WTC11 (cell line): ENCODE measurements at regions not wholly inside any gene's neighbourhood (a gene's known extent, or its start where the extent isn't known, plus 50 kb on each side); places are given as distances from the start of the nearest gene placed in this dataset.

ENCODE experiments used
- ATAC-seq: fragments of 200-7000 bp; cut with Tn5 transposase; 2 replicates; pipeline ENCODE4 v1.10.0; 2021; ENCODE audit warnings: mild to moderate bottlenecking, moderate library complexity
- CTCF ChIA-PET: fragments of 300-600 bp; sonication (Branson Sonifier 250); formaldehyde crosslinking; loops from one replicate; lab custom pipeline; 2021; ENCODE audit warnings: antibody characterized with exemption; lab: Charles Lee
- POLR2A ChIA-PET: fragments of 350-600 bp; sonication (Branson Sonifier 250); formaldehyde crosslinking; loops from one replicate; lab custom pipeline; 2021; ENCODE audit warnings: antibody characterized with exemption; lab: Charles Lee
- DNase-seq: peaks from one replicate; pipeline ENCODE4 v3.0.0; 2021; ENCODE audit warnings: low spot score
- H3K27ac Mint-ChIP-seq: 2 replicates; pipeline ENCODE4 v1.8.0; 2021; ENCODE audit warnings: mixed read lengths
- H3K27me3 Mint-ChIP-seq: 2 replicates; pipeline ENCODE4 v1.8.0; 2021; ENCODE audit warnings: low read depth, mild to moderate bottlenecking, moderate library complexity, mixed read lengths
- H3K36me3 Mint-ChIP-seq: 2 replicates; pipeline ENCODE4 v1.8.0; 2021; ENCODE audit warnings: mixed read lengths
- H3K4me1 Mint-ChIP-seq: 2 replicates; pipeline ENCODE4 v1.8.0; 2022; ENCODE audit warnings: mixed read lengths
- H3K4me3 Mint-ChIP-seq: 2 replicates; pipeline ENCODE4 v1.8.0; 2021; ENCODE audit warnings: mild to moderate bottlenecking, moderate library complexity, mixed read lengths
- H3K9me3 Mint-ChIP-seq: 2 replicates; pipeline ENCODE4 v1.8.0; 2021; ENCODE audit warnings: mixed read lengths
- ATF6 ChIP-seq: sonication (generic); formaldehyde crosslinking; IDR thresholded peaks from 2 replicates; pipeline ENCODE4 v1.8.1; 2023; ENCODE audit warnings: mild to moderate bottlenecking, missing genetic modification reagents
- CREB1 ChIP-seq: sonication (generic); formaldehyde crosslinking; IDR thresholded peaks from 2 replicates; pipeline ENCODE4 v1.8.0; 2023; ENCODE audit warnings: mild to moderate bottlenecking, missing genetic modification reagents
- E2F4 ChIP-seq: sonication (generic); formaldehyde crosslinking; IDR thresholded peaks from 2 replicates; pipeline ENCODE4 v1.8.1; 2022; ENCODE audit warnings: low read depth, mild to moderate bottlenecking, moderate library complexity, missing genetic modification reagents, borderline replicate concordance
- ELF4 ChIP-seq: sonication (generic); formaldehyde crosslinking; IDR thresholded peaks from 2 replicates; pipeline ENCODE4 v1.8.1; 2022; ENCODE audit warnings: low read depth, mild to moderate bottlenecking, moderate library complexity, missing genetic modification reagents
- EMX1 ChIP-seq: fragments of 250-450 bp; sonication (Bioruptor Pico); IDR thresholded peaks from 2 replicates; pipeline ENCODE4 v1.8.0; 2021; ENCODE audit warnings: mild to moderate bottlenecking
- FOXP1 ChIP-seq: sonication (generic); formaldehyde crosslinking; IDR thresholded peaks from 2 replicates; pipeline ENCODE4 v1.8.0; 2022; ENCODE audit warnings: missing genetic modification reagents, mild to moderate bottlenecking, moderate library complexity, borderline replicate concordance
- GRHL2 ChIP-seq: fragments of 250-450 bp; sonication (Bioruptor Pico); IDR thresholded peaks from 2 replicates; pipeline ENCODE4 v1.8.0; 2022; ENCODE audit warnings: mild to moderate bottlenecking, moderate library complexity; ENCODE audit not compliant: insufficient replicate concordance, severe bottlenecking
- HMGA2 ChIP-seq: fragments of 250-450 bp; sonication (Bioruptor Pico); IDR thresholded peaks from 2 replicates; pipeline ENCODE4 v1.4.0; 2021; ENCODE audit warnings: mild to moderate bottlenecking, moderate library complexity
- JAZF1 ChIP-seq: fragments of 250-450 bp; sonication (Bioruptor Pico); IDR thresholded peaks from 2 replicates; pipeline ENCODE4 v1.9.0; 2021; ENCODE audit warnings: moderate library complexity, mild to moderate bottlenecking, inconsistent platforms
- NR1H2 ChIP-seq: sonication (generic); formaldehyde crosslinking; IDR thresholded peaks from 2 replicates; pipeline ENCODE4 v1.9.0; 2021; ENCODE audit warnings: mild to moderate bottlenecking, moderate library complexity, missing genetic modification reagents
- NR3C1 ChIP-seq: sonication (generic); formaldehyde crosslinking; conservative IDR thresholded peaks from 2 replicates; pipeline ENCODE4 v1.8.1; 2023; ENCODE audit warnings: low read depth, mild to moderate bottlenecking, missing genetic modification reagents
- RELA ChIP-seq: sonication (generic); formaldehyde crosslinking; IDR thresholded peaks from 2 replicates; pipeline ENCODE4 v1.8.1; 2022; ENCODE audit warnings: missing genetic modification reagents, mild to moderate bottlenecking, borderline replicate concordance
- SMAD3 ChIP-seq: sonication (generic); formaldehyde crosslinking; IDR thresholded peaks from 2 replicates; pipeline ENCODE4 v1.8.0; 2022; ENCODE audit warnings: missing genetic modification reagents, mild to moderate bottlenecking, borderline replicate concordance
- ZNF138 ChIP-seq: sonication (generic); formaldehyde crosslinking; conservative IDR thresholded peaks from 2 replicates; pipeline ENCODE4 v1.8.1; 2022; ENCODE audit warnings: mild to moderate bottlenecking, moderate library complexity, missing genetic modification reagents
- ZNF416 ChIP-seq: fragments of 250-450 bp; sonication (Bioruptor Pico); IDR thresholded peaks from 2 replicates; pipeline ENCODE4 v1.9.0; 2021; ENCODE audit warnings: mild to moderate bottlenecking, inconsistent platforms
- ZNF423 ChIP-seq: fragments of 250-450 bp; sonication (Bioruptor Pico); IDR thresholded peaks from 2 replicates; pipeline ENCODE4 v2.1.2; 2022; ENCODE audit warnings: mild to moderate bottlenecking, moderate library complexity
- TF ChIP-seq, protein P1 (sequence below): sonication (generic); formaldehyde crosslinking; IDR thresholded peaks from 2 replicates; pipeline ENCODE4 v1.8.1; 2023; ENCODE audit warnings: mild to moderate bottlenecking, missing genetic modification reagents, borderline replicate concordance
- TF ChIP-seq, protein P2 (sequence below): sonication (generic); formaldehyde crosslinking; IDR thresholded peaks from 2 replicates; pipeline ENCODE4 v1.8.1; 2023; ENCODE audit warnings: mild to moderate bottlenecking, missing genetic modification reagents
- TF ChIP-seq, protein P3 (sequence below): fragments of 250-450 bp; sonication (Bioruptor Pico); IDR thresholded peaks from 2 replicates; pipeline ENCODE4 v1.8.0; 2021; ENCODE audit warnings: mild to moderate bottlenecking
- TF ChIP-seq, protein P4 (sequence below): fragments of 250-450 bp; sonication (Bioruptor Pico); IDR thresholded peaks from 2 replicates; pipeline ENCODE4 v1.9.0; 2021; ENCODE audit warnings: moderate library complexity, mild to moderate bottlenecking, inconsistent platforms, borderline replicate concordance
- TF ChIP-seq, protein P5 (sequence below): sonication (generic); formaldehyde crosslinking; IDR thresholded peaks from 2 replicates; pipeline ENCODE4 v1.8.0; 2022; ENCODE audit warnings: mild to moderate bottlenecking, missing genetic modification reagents
- TF ChIP-seq, protein P6 (sequence below): sonication (generic); formaldehyde crosslinking; conservative IDR thresholded peaks from 2 replicates; pipeline ENCODE4 v1.8.1; 2022; ENCODE audit warnings: mild to moderate bottlenecking, missing genetic modification reagents
- TF ChIP-seq, protein P7 (sequence below): fragments of 250-450 bp; sonication (Bioruptor Pico); IDR thresholded peaks from 2 replicates; pipeline ENCODE4 v1.9.0; 2021; ENCODE audit warnings: mild to moderate bottlenecking

GRCh38 chr7:156039194-156039593, 226.9 kb upstream of the SHH start (continued):
- TF ChIP-seq, protein P1, sequence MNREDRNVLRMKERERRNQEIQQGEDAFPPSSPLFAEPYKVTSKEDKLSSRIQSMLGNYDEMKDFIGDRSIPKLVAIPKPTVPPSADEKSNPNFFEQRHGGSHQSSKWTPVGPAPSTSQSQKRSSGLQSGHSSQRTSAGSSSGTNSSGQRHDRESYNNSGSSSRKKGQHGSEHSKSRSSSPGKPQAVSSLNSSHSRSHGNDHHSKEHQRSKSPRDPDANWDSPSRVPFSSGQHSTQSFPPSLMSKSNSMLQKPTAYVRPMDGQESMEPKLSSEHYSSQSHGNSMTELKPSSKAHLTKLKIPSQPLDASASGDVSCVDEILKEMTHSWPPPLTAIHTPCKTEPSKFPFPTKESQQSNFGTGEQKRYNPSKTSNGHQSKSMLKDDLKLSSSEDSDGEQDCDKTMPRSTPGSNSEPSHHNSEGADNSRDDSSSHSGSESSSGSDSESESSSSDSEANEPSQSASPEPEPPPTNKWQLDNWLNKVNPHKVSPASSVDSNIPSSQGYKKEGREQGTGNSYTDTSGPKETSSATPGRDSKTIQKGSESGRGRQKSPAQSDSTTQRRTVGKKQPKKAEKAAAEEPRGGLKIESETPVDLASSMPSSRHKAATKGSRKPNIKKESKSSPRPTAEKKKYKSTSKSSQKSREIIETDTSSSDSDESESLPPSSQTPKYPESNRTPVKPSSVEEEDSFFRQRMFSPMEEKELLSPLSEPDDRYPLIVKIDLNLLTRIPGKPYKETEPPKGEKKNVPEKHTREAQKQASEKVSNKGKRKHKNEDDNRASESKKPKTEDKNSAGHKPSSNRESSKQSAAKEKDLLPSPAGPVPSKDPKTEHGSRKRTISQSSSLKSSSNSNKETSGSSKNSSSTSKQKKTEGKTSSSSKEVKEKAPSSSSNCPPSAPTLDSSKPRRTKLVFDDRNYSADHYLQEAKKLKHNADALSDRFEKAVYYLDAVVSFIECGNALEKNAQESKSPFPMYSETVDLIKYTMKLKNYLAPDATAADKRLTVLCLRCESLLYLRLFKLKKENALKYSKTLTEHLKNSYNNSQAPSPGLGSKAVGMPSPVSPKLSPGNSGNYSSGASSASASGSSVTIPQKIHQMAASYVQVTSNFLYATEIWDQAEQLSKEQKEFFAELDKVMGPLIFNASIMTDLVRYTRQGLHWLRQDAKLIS (CRISPR knock-in tag) = no peak
- TF ChIP-seq FOXP1 (CRISPR knock-in tag) (no peak), EMX1 (CRISPR knock-in tag) (no peak), GRHL2 (CRISPR knock-in tag) (no peak), NR1H2 (no peak)
- TF ChIP-seq, protein P2, sequence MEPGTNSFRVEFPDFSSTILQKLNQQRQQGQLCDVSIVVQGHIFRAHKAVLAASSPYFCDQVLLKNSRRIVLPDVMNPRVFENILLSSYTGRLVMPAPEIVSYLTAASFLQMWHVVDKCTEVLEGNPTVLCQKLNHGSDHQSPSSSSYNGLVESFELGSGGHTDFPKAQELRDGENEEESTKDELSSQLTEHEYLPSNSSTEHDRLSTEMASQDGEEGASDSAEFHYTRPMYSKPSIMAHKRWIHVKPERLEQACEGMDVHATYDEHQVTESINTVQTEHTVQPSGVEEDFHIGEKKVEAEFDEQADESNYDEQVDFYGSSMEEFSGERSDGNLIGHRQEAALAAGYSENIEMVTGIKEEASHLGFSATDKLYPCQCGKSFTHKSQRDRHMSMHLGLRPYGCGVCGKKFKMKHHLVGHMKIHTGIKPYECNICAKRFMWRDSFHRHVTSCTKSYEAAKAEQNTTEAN (CRISPR knock-in tag) = no peak
- TF ChIP-seq, protein P3, sequence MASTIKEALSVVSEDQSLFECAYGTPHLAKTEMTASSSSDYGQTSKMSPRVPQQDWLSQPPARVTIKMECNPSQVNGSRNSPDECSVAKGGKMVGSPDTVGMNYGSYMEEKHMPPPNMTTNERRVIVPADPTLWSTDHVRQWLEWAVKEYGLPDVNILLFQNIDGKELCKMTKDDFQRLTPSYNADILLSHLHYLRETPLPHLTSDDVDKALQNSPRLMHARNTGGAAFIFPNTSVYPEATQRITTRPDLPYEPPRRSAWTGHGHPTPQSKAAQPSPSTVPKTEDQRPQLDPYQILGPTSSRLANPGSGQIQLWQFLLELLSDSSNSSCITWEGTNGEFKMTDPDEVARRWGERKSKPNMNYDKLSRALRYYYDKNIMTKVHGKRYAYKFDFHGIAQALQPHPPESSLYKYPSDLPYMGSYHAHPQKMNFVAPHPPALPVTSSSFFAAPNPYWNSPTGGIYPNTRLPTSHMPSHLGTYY (CRISPR knock-in tag) = no peak

DNA sequence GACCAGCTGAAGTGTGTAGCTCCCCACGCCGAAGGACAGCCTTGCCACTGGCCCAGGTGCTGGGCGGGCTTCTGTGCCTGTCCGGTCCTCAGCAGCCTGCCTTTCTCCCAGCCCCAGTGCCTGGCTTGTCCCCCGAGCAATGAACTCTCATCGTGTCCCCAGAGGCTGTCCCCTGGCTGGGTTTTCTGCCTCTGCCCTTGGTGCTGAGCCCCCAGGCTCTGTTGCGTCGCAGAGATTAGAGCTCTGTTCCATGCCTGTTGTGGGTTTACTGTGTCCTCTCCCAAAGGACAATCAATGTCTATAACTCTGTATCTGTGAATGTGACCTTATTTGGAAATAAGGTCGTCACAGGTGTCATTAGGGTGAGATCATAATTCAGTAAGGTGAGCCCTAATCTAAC, 226.1 kb upstream of the SHH start:
- POLR2A ChIA-PET = no interaction called here
- Mint-ChIP-seq H3K27ac (no peak overlapping the region), H3K4me1 (no peaks in the 10 kb centered on the region; the same call in 1 of the 2 replicates), H3K27me3 (peaks cover 2% of the 10 kb centered on the region; the same call in 1 of the 2 replicates), H3K9me3 (peaks cover 21% of the 10 kb centered on the region), H3K4me3 (no peak overlapping the region), H3K36me3 (peaks cover 26% of the 10 kb centered on the region)
- TF ChIP-seq, protein P4, sequence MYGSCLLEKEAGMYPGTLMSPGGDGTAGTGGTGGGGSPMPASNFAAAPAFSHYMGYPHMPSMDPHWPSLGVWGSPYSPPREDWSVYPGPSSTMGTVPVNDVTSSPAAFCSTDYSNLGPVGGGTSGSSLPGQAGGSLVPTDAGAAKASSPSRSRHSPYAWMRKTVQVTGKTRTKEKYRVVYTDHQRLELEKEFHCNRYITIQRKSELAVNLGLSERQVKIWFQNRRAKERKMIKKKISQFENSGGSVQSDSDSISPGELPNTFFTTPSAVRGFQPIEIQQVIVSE (CRISPR knock-in tag) = no peak
- TF ChIP-seq ZNF416 (CRISPR knock-in tag) = no peak
- TF ChIP-seq ATF6 (CRISPR knock-in tag) = no peak
- TF ChIP-seq ZNF423 (CRISPR knock-in tag) = no peak
- no peak for TF ChIP-seq ZNF138 (CRISPR knock-in tag)
- ATAC-seq = no peak
- DNase-seq = no peak
- CTCF ChIA-PET = no interaction called here

DNA sequence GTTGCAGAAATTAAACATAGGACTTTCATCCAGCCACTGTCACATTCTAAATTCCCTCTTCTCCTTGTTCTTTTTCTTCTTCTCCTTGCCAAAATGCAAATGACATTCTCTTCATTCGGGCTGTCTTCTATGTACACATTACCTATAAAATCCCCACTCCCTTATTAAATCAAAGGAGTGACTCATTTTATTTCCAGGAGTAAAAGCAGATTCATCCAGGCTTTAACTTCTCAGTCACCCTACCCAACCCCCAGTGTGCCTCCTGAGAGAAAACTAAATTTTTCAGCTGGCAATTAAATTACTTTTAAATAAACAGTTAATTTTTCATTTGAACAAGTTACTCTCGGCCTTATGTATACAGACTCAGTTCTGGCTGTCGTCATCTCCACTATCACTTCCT, 223.9 kb upstream of the SHH start:
- DNase-seq = no peak
- TF ChIP-seq NR1H2 = no peak
- no peak for TF ChIP-seq JAZF1 (CRISPR knock-in tag)
- TF ChIP-seq, protein P5, sequence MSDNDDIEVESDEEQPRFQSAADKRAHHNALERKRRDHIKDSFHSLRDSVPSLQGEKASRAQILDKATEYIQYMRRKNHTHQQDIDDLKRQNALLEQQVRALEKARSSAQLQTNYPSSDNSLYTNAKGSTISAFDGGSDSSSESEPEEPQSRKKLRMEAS (CRISPR knock-in tag) = no peak
- no peak for TF ChIP-seq NR3C1
- no peak for TF ChIP-seq CREB1 (CRISPR knock-in tag)
- no peak for TF ChIP-seq SMAD3 (CRISPR knock-in tag)
- no peak for TF ChIP-seq HMGA2 (CRISPR knock-in tag)
- no peak for TF ChIP-seq ELF4 (CRISPR knock-in tag)
- TF ChIP-seq GRHL2 (CRISPR knock-in tag) = no peak
- TF ChIP-seq RELA (CRISPR knock-in tag) = no peak
- no peak for TF ChIP-seq E2F4 (CRISPR knock-in tag)
- TF ChIP-seq, protein P6, sequence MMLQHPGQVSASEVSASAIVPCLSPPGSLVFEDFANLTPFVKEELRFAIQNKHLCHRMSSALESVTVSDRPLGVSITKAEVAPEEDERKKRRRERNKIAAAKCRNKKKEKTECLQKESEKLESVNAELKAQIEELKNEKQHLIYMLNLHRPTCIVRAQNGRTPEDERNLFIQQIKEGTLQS = no peak
- TF ChIP-seq, protein P7, sequence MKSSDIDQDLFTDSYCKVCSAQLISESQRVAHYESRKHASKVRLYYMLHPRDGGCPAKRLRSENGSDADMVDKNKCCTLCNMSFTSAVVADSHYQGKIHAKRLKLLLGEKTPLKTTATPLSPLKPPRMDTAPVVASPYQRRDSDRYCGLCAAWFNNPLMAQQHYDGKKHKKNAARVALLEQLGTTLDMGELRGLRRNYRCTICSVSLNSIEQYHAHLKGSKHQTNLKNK (CRISPR knock-in tag) = no peak

More for the DNA sequence above, 223.9 kb upstream of the SHH start:
- H3K36me3 Mint-ChIP-seq = peaks cover 42% of the 10 kb centered on the region
- POLR2A ChIA-PET = no interaction called here
- H3K4me1 Mint-ChIP-seq = no peaks in the 10 kb centered on the region
- peaks cover 42% of the 10 kb centered on the region for H3K9me3 Mint-ChIP-seq
- H3K27ac Mint-ChIP-seq = no peak overlapping the region
- H3K27me3 Mint-ChIP-seq = peaks cover 6% of the 10 kb centered on the region; the same call in 1 of the 2 replicates
- no peak overlapping the region for H3K4me3 Mint-ChIP-seq
- CTCF ChIA-PET = no interaction called here
- ATAC-seq = no peak
